Upper lobe of left lung (tissue), 4 donors: ENCODE measurements at regions not wholly inside any gene's neighbourhood (a gene's known extent, or its start where the extent isn't known, plus 50 kb on each side); places are given as distances from the start of the nearest gene placed in this dataset.
A peak's percentile ranks its signal among the peaks of the same experiment; 100 is the strongest.

ENCODE experiments used
- CTCF ChIP-seq, 6 experiments: fragments of 450-650 bp in 4 of 6; fragments of 200-600 bp in 2 of 6; sonication (generic) in 2 of 6; IDR thresholded peaks; one replicate each; pipeline ENCODE4 v1.5.1; 2016 to 2019; ENCODE audit warnings: antibody characterized with exemption in 6 of 6
- POLR2A ChIP-seq, 4 donors: fragments of 450-650 bp; IDR thresholded peaks; one replicate each; pipeline ENCODE4 v1.5.1; 2016 to 2017; ENCODE audit warnings: antibody characterized with exemption in 4 of 4, mild to moderate bottlenecking in 2 of 4

- TF ChIP-seq CTCF (IDR thresholded peaks at IDR 0.05) (peak in 1 of 6 experiments; percentile 12), POLR2A (IDR thresholded peaks at IDR 0.05) (no peak)
Observed at GRCh38 chr3:182683858-182684257, 109.4 kb upstream of the ATP11B start.
